ENCODE measurements at regions not wholly inside any gene's neighbourhood (a gene's known extent, or its start where the extent isn't known, plus 50 kb on each side); places are given as distances from the start of the nearest gene placed in this dataset.

GRCh38 chr1:57820356-57821095 lies 396.7 kb upstream of the DAB1 start:
- TF ChIP-seq, protein P1, sequence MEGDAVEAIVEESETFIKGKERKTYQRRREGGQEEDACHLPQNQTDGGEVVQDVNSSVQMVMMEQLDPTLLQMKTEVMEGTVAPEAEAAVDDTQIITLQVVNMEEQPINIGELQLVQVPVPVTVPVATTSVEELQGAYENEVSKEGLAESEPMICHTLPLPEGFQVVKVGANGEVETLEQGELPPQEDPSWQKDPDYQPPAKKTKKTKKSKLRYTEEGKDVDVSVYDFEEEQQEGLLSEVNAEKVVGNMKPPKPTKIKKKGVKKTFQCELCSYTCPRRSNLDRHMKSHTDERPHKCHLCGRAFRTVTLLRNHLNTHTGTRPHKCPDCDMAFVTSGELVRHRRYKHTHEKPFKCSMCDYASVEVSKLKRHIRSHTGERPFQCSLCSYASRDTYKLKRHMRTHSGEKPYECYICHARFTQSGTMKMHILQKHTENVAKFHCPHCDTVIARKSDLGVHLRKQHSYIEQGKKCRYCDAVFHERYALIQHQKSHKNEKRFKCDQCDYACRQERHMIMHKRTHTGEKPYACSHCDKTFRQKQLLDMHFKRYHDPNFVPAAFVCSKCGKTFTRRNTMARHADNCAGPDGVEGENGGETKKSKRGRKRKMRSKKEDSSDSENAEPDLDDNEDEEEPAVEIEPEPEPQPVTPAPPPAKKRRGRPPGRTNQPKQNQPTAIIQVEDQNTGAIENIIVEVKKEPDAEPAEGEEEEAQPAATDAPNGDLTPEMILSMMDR (IDR thresholded peaks at IDR 0.05): no peak
- TF ChIP-seq ZBTB33 (IDR thresholded peaks at IDR 0.05; ENCODE audit: borderline replicate concordance, low read depth): no peak
- no peak for TF ChIP-seq TAF1 (IDR thresholded peaks at IDR 0.05; ENCODE audit: borderline replicate concordance, low read depth, low read length)
- no peak for TF ChIP-seq CHD2 (IDR thresholded peaks at IDR 0.05; ENCODE audit: low read length, partially characterized antibody)
- TF ChIP-seq RAD21 (IDR thresholded peaks at IDR 0.05; ENCODE audit: low read length): no peak
- peak in 1 of 2 experiments; percentile 37; a peak in 1 of 4 replicates for TF ChIP-seq EP300 (IDR thresholded peaks at IDR 0.05; ENCODE audit: borderline replicate concordance in 1 of 2, low read depth in 1 of 2, low read length in 1 of 2)
- TF ChIP-seq EZH2phosphoT487 (IDR thresholded peaks at IDR 0.05; ENCODE audit: borderline replicate concordance, low read depth): no peak
- no peak for TF ChIP-seq SIN3A (IDR thresholded peaks at IDR 0.05; ENCODE audit: borderline replicate concordance, low read depth, low read length)
- TF ChIP-seq, protein P2, sequence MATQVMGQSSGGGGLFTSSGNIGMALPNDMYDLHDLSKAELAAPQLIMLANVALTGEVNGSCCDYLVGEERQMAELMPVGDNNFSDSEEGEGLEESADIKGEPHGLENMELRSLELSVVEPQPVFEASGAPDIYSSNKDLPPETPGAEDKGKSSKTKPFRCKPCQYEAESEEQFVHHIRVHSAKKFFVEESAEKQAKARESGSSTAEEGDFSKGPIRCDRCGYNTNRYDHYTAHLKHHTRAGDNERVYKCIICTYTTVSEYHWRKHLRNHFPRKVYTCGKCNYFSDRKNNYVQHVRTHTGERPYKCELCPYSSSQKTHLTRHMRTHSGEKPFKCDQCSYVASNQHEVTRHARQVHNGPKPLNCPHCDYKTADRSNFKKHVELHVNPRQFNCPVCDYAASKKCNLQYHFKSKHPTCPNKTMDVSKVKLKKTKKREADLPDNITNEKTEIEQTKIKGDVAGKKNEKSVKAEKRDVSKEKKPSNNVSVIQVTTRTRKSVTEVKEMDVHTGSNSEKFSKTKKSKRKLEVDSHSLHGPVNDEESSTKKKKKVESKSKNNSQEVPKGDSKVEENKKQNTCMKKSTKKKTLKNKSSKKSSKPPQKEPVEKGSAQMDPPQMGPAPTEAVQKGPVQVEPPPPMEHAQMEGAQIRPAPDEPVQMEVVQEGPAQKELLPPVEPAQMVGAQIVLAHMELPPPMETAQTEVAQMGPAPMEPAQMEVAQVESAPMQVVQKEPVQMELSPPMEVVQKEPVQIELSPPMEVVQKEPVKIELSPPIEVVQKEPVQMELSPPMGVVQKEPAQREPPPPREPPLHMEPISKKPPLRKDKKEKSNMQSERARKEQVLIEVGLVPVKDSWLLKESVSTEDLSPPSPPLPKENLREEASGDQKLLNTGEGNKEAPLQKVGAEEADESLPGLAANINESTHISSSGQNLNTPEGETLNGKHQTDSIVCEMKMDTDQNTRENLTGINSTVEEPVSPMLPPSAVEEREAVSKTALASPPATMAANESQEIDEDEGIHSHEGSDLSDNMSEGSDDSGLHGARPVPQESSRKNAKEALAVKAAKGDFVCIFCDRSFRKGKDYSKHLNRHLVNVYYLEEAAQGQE (IDR thresholded peaks at IDR 0.05; ENCODE audit: low read depth, low read length): no peak
- no peak for TF ChIP-seq RFX5 (IDR thresholded peaks at IDR 0.05; ENCODE audit: low read length)

Measured in SK-N-SH (cell line).